Thoracic aorta (tissue), 2 donors: ENCODE measurements at regions not wholly inside any gene's neighbourhood (a gene's known extent, or its start where the extent isn't known, plus 50 kb on each side); places are given as distances from the start of the nearest gene placed in this dataset.

ENCODE experiments used
- ATAC-seq: fragments of 150-250 bp; one replicate; pipeline ENCODE4 v1.8.0; 2017; ENCODE audit warnings: low read depth; ENCODE audit not compliant: insufficient number of reproducible peaks, low FRiP score
- DNase-seq: peaks from one replicate; pipeline ENCODE4 v3.0.0-alpha.2; 2020; ENCODE audit warnings: low spot score
- H3K27ac ChIP-seq, 2 donors: fragments of 200-600 bp; sonication (generic); 1 replicate in 1 of 2; 2 replicates in 1 of 2; pipeline ENCODE4 v1.5.1; 2016; ENCODE audit warnings: mild to moderate bottlenecking in 2 of 2, moderate library complexity in 2 of 2
- H3K27me3 ChIP-seq: fragments of 200-600 bp; sonication (generic); replicated peaks from 2 replicates; pipeline ENCODE4 v1.6.0; 2016; ENCODE audit warnings: mild to moderate bottlenecking; ENCODE audit not compliant: insufficient read depth
- H3K36me3 ChIP-seq: fragments of 200-600 bp; sonication (generic); one replicate; pipeline ENCODE4 v1.5.1; 2016
- H3K4me1 ChIP-seq, 2 donors: fragments of 200-600 bp; sonication (generic); 1 replicate in 1 of 2; 2 replicates in 1 of 2; pipeline versions ENCODE4 v1.5.1 to v1.6.0; 2016; ENCODE audit warnings: low read depth in 2 of 2, mild to moderate bottlenecking in 1 of 2; ENCODE audit not compliant: control insufficient read depth in 1 of 2
- H3K4me3 ChIP-seq: fragments of 200-600 bp; sonication (generic); 2 replicates; pipeline ENCODE4 v1.5.1; 2016; ENCODE audit warnings: mild to moderate bottlenecking
- H3K9me3 ChIP-seq: fragments of 200-600 bp; sonication (generic); 2 replicates; pipeline ENCODE4 v1.5.1; 2016
- TF ChIP-seq, protein P1 (sequence below): fragments of 200-600 bp; sonication (generic); IDR thresholded peaks from one replicate; pipeline ENCODE4 v1.5.1; 2019; ENCODE audit warnings: antibody characterized with exemption

GRCh38 chr16:65409510-65409909 is 287.6 kb upstream of the CDH11 start:
- H3K27me3 ChIP-seq, result no peaks in the 10 kb centered on the region

DNA sequence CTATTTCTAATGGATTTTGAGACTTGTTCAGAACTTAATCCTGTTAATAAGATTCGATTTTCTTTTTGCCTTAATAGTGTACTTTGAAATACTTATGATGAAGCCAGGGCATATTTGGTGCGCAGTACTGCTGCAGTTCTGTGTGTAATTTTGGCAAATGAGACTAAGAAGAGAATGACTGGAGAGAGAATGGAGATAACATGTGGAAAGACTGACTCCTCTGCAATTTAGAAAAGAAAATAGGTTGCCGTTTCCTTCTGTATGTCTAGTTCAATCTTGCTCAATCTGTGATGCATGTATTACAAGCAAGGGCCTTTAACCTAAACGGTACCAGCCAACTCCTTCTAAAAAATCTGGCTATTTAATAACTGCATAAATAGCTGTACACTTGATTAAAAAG is 285.1 kb upstream of the CDH11 start:
- Histone ChIP-seq H3K27me3 (no peaks in the 10 kb centered on the region), H3K9me3 (no peaks in the 10 kb centered on the region), H3K27ac (no peak overlapping the region), H3K4me1 (no peaks in the 10 kb centered on the region), H3K36me3 (no peaks in the 10 kb centered on the region), H3K4me3 (no peak overlapping the region)
- ATAC-seq (no peak), DNase-seq (no peak)
- TF ChIP-seq, protein P1, sequence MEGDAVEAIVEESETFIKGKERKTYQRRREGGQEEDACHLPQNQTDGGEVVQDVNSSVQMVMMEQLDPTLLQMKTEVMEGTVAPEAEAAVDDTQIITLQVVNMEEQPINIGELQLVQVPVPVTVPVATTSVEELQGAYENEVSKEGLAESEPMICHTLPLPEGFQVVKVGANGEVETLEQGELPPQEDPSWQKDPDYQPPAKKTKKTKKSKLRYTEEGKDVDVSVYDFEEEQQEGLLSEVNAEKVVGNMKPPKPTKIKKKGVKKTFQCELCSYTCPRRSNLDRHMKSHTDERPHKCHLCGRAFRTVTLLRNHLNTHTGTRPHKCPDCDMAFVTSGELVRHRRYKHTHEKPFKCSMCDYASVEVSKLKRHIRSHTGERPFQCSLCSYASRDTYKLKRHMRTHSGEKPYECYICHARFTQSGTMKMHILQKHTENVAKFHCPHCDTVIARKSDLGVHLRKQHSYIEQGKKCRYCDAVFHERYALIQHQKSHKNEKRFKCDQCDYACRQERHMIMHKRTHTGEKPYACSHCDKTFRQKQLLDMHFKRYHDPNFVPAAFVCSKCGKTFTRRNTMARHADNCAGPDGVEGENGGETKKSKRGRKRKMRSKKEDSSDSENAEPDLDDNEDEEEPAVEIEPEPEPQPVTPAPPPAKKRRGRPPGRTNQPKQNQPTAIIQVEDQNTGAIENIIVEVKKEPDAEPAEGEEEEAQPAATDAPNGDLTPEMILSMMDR, result no peak

More at GRCh38 chr16:65409510-65409909, 287.6 kb upstream of the CDH11 start:
- H3K9me3 ChIP-seq, result no peaks in the 10 kb centered on the region
- TF ChIP-seq, protein P1, result no peak
- no peak overlapping the region for H3K27ac ChIP-seq
- ATAC-seq, result no peak
- H3K36me3 ChIP-seq, result no peaks in the 10 kb centered on the region
- DNase-seq, result no peak
- no peak overlapping the region for H3K4me3 ChIP-seq
- H3K4me1 ChIP-seq, result no peaks in the 10 kb centered on the region

- ATAC-seq (no peak), DNase-seq (no peak)
- H3K27me3 ChIP-seq, result no peaks in the 10 kb centered on the region
- H3K4me1 ChIP-seq, result no peaks in the 10 kb centered on the region
- H3K4me3 ChIP-seq, result no peak overlapping the region
- no peak overlapping the region for H3K27ac ChIP-seq
- TF ChIP-seq, protein P1, result no peak
- H3K9me3 ChIP-seq, result no peaks in the 10 kb centered on the region
- H3K36me3 ChIP-seq, result no peaks in the 10 kb centered on the region
These were observed 284.3 kb upstream of the CDH11 start for GRCh38 chr16:65406116-65406515.

DNA sequence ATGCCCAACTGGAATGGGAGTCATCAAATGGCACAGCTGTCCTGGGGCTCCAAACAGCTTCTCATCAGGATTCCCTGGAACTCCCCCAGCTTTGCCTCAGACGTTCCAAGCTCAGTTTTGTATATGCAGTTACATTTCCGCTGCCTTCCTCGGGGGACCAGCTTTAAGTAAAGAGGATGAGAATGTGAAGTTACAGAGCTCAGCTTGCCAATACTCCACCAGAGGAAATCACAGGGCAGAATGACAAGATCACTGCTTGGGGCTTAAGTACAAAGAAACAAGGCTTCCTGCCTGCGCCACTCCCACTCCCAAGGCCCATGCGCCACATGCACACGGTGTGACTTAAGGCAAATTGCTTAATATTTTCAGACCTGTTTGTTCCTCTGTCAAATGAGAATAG is 272.4 kb upstream of the CDH11 start:
- H3K9me3 ChIP-seq, result no peaks in the 10 kb centered on the region
- ATAC-seq (no peak), DNase-seq (no peak)
- H3K27ac ChIP-seq, result no peak overlapping the region
- no peak overlapping the region for H3K4me3 ChIP-seq
- H3K36me3 ChIP-seq, result no peaks in the 10 kb centered on the region
- no peaks in the 10 kb centered on the region for H3K27me3 ChIP-seq
- H3K4me1 ChIP-seq, result no peaks in the 10 kb centered on the region
- TF ChIP-seq, protein P1, result no peak

GRCh38 chr16:65392806-65393565 is 271.1 kb upstream of the CDH11 start:
- ATAC-seq (no peak), DNase-seq (no peak)
- Histone ChIP-seq H3K36me3 (no peaks in the 10 kb centered on the region), H3K27me3 (no peaks in the 10 kb centered on the region), H3K4me3 (no peak overlapping the region), H3K4me1 (no peaks in the 10 kb centered on the region), H3K27ac (no peak overlapping the region), H3K9me3 (no peaks in the 10 kb centered on the region)
- TF ChIP-seq, protein P1, result no peak
